ENCODE measurements at regions not wholly inside any gene's neighbourhood (a gene's known extent, or its start where the extent isn't known, plus 50 kb on each side); places are given as distances from the start of the nearest gene placed in this dataset.

DNA sequence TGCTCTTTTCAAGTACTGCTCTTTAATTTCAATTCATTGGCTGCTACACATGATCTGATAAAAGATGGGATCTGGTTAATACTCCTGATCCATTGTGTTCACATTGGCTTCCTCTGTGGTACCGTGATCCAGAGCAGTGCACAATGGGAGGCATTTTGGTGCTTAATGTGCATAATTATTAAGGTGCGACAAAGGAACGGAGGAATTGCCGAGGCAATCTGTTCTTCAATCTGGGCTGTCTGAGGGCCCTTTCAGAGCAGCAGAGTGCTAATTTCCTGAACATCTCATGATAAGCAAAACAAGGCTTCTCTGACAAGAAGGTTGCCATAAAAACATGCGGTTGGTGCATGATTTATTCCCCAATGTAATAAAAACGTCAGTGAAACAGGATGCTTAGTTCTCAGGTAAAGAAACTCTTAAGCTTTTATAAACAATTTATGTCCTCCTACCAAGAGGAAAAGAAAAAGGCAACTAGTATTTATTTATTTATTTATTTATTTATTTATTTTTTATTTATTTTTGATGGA is 64.0 kb upstream of the EPHA3 start:
- TF ChIP-seq, protein P1, sequence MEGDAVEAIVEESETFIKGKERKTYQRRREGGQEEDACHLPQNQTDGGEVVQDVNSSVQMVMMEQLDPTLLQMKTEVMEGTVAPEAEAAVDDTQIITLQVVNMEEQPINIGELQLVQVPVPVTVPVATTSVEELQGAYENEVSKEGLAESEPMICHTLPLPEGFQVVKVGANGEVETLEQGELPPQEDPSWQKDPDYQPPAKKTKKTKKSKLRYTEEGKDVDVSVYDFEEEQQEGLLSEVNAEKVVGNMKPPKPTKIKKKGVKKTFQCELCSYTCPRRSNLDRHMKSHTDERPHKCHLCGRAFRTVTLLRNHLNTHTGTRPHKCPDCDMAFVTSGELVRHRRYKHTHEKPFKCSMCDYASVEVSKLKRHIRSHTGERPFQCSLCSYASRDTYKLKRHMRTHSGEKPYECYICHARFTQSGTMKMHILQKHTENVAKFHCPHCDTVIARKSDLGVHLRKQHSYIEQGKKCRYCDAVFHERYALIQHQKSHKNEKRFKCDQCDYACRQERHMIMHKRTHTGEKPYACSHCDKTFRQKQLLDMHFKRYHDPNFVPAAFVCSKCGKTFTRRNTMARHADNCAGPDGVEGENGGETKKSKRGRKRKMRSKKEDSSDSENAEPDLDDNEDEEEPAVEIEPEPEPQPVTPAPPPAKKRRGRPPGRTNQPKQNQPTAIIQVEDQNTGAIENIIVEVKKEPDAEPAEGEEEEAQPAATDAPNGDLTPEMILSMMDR (IDR thresholded peaks at IDR 0.05; ENCODE audit: unreplicated experiment) = no peak
- Mint-ChIP-seq H3K4me1 (ENCODE audit: low read depth) (no peaks in the 10 kb centered on the region), H3K36me3 (ENCODE audit: insufficient read depth) (no peaks in the 10 kb centered on the region), H3K4me3 (ENCODE audit: low read depth) (no peak overlapping the region), H3K9me3 (ENCODE audit: low read depth) (no peaks in the 10 kb centered on the region), H3K27me3 (no peaks in the 10 kb centered on the region), H3K27ac (no peak overlapping the region)
- DNase-seq (ENCODE audit: low spot score, unreplicated experiment) = no peak

DNA sequence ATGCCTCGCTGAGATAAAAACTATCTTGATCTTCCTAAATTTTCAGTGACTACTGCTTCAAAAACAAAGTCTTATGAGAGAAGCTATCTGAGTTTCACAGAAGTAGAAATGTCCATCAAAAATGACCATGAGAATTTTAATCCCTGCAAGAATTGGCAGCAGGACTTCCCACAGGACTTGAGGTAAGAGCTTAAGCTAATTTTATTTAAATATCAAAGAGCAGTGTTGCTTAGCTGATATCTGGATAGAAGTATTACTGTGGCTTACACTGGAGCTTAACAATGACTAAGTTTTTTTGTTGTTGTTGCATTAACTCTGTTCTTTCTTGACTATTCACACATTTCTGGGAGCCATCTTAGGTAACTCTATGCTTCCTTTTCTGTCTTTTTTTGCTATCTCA is 60.8 kb upstream of the EPHA3 start:
- no peak overlapping the region for H3K27ac Mint-ChIP-seq
- no peaks in the 10 kb centered on the region for H3K36me3 Mint-ChIP-seq (ENCODE audit: insufficient read depth)
- no peaks in the 10 kb centered on the region for H3K9me3 Mint-ChIP-seq (ENCODE audit: low read depth)
- H3K27me3 Mint-ChIP-seq = no peaks in the 10 kb centered on the region
- H3K4me1 Mint-ChIP-seq (ENCODE audit: low read depth) = no peaks in the 10 kb centered on the region
- TF ChIP-seq, protein P1 (IDR thresholded peaks at IDR 0.05; ENCODE audit: unreplicated experiment) = no peak
- no peak overlapping the region for H3K4me3 Mint-ChIP-seq (ENCODE audit: low read depth)
- no peak for DNase-seq (ENCODE audit: low spot score, unreplicated experiment)

GRCh38 chr3:89049119-89049518 is 58.3 kb upstream of the EPHA3 start:
- H3K4me3 Mint-ChIP-seq (ENCODE audit: low read depth) = no peak overlapping the region
- no peak for DNase-seq (ENCODE audit: low spot score, unreplicated experiment)
- H3K36me3 Mint-ChIP-seq (ENCODE audit: insufficient read depth) = no peaks in the 10 kb centered on the region
- no peaks in the 10 kb centered on the region for H3K9me3 Mint-ChIP-seq (ENCODE audit: low read depth)
- TF ChIP-seq, protein P1 (IDR thresholded peaks at IDR 0.05; ENCODE audit: unreplicated experiment) = peak; percentile 47
- no peak overlapping the region for H3K27ac Mint-ChIP-seq
- no peaks in the 10 kb centered on the region for H3K27me3 Mint-ChIP-seq
- H3K4me1 Mint-ChIP-seq (ENCODE audit: low read depth) = no peaks in the 10 kb centered on the region

DNA sequence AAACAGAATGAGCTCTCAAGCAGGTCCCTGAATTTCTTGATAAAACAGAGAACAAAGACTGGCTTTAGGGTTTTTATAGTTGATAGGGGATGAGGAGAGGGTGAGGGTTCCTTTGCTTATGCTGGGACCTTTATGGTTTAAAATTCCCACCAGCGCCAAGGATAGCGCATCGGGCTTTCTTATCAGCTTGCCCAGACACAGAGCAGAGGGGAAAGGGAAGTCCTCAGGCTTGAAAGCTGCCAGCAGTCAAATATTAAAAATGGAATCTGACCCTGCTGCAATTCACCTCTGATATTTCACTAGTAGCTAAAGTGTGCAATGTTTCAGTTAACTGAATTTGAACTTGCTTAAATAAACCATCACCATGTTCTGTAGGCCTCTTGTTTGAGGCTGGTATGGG is 55.0 kb upstream of the EPHA3 start:
- no peaks in the 10 kb centered on the region for H3K27me3 Mint-ChIP-seq
- no peaks in the 10 kb centered on the region for H3K4me1 Mint-ChIP-seq (ENCODE audit: low read depth)
- DNase-seq (ENCODE audit: low spot score, unreplicated experiment) = no peak
- H3K4me3 Mint-ChIP-seq (ENCODE audit: low read depth) = no peak overlapping the region
- H3K36me3 Mint-ChIP-seq (ENCODE audit: insufficient read depth) = no peaks in the 10 kb centered on the region
- H3K27ac Mint-ChIP-seq = no peak overlapping the region
- H3K9me3 Mint-ChIP-seq (ENCODE audit: low read depth) = no peaks in the 10 kb centered on the region
- TF ChIP-seq, protein P1 (IDR thresholded peaks at IDR 0.05; ENCODE audit: unreplicated experiment) = no peak

- Mint-ChIP-seq H3K9me3 (ENCODE audit: low read depth) (no peaks in the 10 kb centered on the region), H3K36me3 (ENCODE audit: insufficient read depth) (no peaks in the 10 kb centered on the region), H3K27me3 (no peaks in the 10 kb centered on the region), H3K27ac (no peak overlapping the region), H3K4me3 (ENCODE audit: low read depth) (no peak overlapping the region), H3K4me1 (ENCODE audit: low read depth) (no peaks in the 10 kb centered on the region)
- DNase-seq (ENCODE audit: low spot score, unreplicated experiment) = no peak
- TF ChIP-seq, protein P1 (IDR thresholded peaks at IDR 0.05; ENCODE audit: unreplicated experiment) = no peak
These were observed 50.0 kb upstream of the EPHA3 start for GRCh38 chr3:89057398-89057797.

All from progenitor cell of endocrine pancreas (in vitro differentiated cells).